GM12878 (cell line): ENCODE measurements at regions not wholly inside any gene's neighbourhood (a gene's known extent, or its start where the extent isn't known, plus 50 kb on each side); places are given as distances from the start of the nearest gene placed in this dataset.

Experiments used
- ATAC-seq: fragments of 200-7000 bp; cut with Tn5 transposase; 3 replicates; pipeline ENCODE4 v1.9.1; 2020; ENCODE audit warnings: mild to moderate bottlenecking, moderate library complexity
- BruUV-seq: library from RNA; stranded (reverse); fragments of 400-500 nt; replicated peaks from 2 replicates; lab custom pipeline; 2021; lab: Mats Ljungman, UMichigan
- CTCF ChIA-PET: fragments of 300-600 bp; sonication (Branson Sonifier 250); formaldehyde crosslinking; extraction: SDS; loops from one replicate; lab custom pipeline; 2021; ENCODE audit warnings: inconsistent platforms; lab: Yijun Ruan, JAX
- POLR2A ChIA-PET: fragments of 350-600 bp; formaldehyde crosslinking; extraction: SDS; loops from one replicate; lab custom pipeline; 2021; ENCODE audit warnings: inconsistent platforms; lab: Charles Lee
- RAD21 ChIA-PET: fragments of 300-600 bp; sonication (Branson Sonifier 250); formaldehyde crosslinking; loops from one replicate; lab custom pipeline; 2023; ENCODE audit warnings: antibody characterized with exemption; ENCODE audit not compliant: unreplicated experiment; lab: Charles Lee
- SMC1A ChIA-PET: fragments of 300-600 bp; sonication (Branson Sonifier 250); formaldehyde crosslinking; loops from one replicate; lab custom pipeline; 2023; ENCODE audit not compliant: unreplicated experiment, uncharacterized antibody; lab: Charles Lee
- DNase-seq: peaks from one replicate; pipeline ENCODE4 v3.0.0-alpha.2; 2011; ENCODE audit warnings: low read depth, low spot score
- FAIRE-seq: peaks from 3 replicates; lab custom pipeline; 2011; peaks lifted over from hg19 to GRCh38; lab: Jason Lieb, UNC
- H2AFZ ChIP-seq: 2 replicates; pipeline ENCODE4 v1.6.0; 2011; ENCODE audit warnings: low read depth, low read length, control low read depth; ENCODE audit not compliant: control insufficient read depth
- H3K27ac ChIP-seq: 2 replicates; pipeline ENCODE4 v1.5.1; 2011; ENCODE audit warnings: control low read depth; ENCODE audit not compliant: control insufficient read depth, insufficient read depth
- H3K27me3 ChIP-seq, 2 experiments: replicated peaks in 1 of 2; 2 replicates each; pipeline versions ENCODE4 v1.6.0 to v1.6.1; 2011; ENCODE audit warnings: low read length in 1 of 2; ENCODE audit not compliant: control insufficient read depth in 2 of 2, insufficient read depth in 2 of 2
- H3K36me3 ChIP-seq, 2 experiments: 2 replicates each; pipeline ENCODE4 v1.5.1; 2011; ENCODE audit warnings: low read length in 1 of 2; ENCODE audit not compliant: control insufficient read depth in 2 of 2, insufficient read depth in 2 of 2
- H3K4me1 ChIP-seq: 2 replicates; pipeline ENCODE4 v1.6.1; 2011; ENCODE audit warnings: mild to moderate bottlenecking, low read length, moderate library complexity, mixed read lengths; ENCODE audit not compliant: control insufficient read depth, insufficient read depth
- H3K4me2 ChIP-seq: 2 replicates; pipeline ENCODE4 v1.6.0; 2011; ENCODE audit warnings: control low read depth; ENCODE audit not compliant: control insufficient read depth, insufficient read depth
- H3K4me3 ChIP-seq: fragments of 200-600 bp; sonication (generic); 2 replicates; pipeline ENCODE4 v1.5.1; 2016
- H3K79me2 ChIP-seq: 2 replicates; pipeline ENCODE4 v1.6.0; 2011; ENCODE audit warnings: low read length; ENCODE audit not compliant: control insufficient read depth, insufficient read depth
- H3K9ac ChIP-seq: 2 replicates; pipeline ENCODE4 v1.8.0; 2011; ENCODE audit warnings: low read length, control low read depth, mixed read lengths; ENCODE audit not compliant: control insufficient read depth, insufficient read depth
- H3K9me3 ChIP-seq: replicated peaks from 3 replicates; pipeline ENCODE4 v1.5.1; 2011; ENCODE audit warnings: mild to moderate bottlenecking, low read length; ENCODE audit not compliant: control insufficient read depth, insufficient read depth
- H4K20me1 ChIP-seq: 2 replicates; pipeline ENCODE4 v1.6.0; 2011; ENCODE audit not compliant: control insufficient read depth, insufficient read depth
- BCL11A ChIP-seq: IDR thresholded peaks from 2 replicates; pipeline ENCODE4 v1.6.1; 2011; ENCODE audit warnings: low read depth, low read length
- BMI1 ChIP-seq: fragments of 450-650 bp; IDR thresholded peaks from 2 replicates; pipeline ENCODE4 v1.6.1; 2016; ENCODE audit warnings: mild to moderate bottlenecking, moderate library complexity, borderline replicate concordance
- EGR1 ChIP-seq, 2 experiments: IDR thresholded peaks; 1 replicate in 1 of 2; 2 replicates in 1 of 2; pipeline ENCODE4 v1.6.1; 2011 to 2012; ENCODE audit warnings: low read depth in 2 of 2, low read length in 2 of 2, borderline replicate concordance in 1 of 2, mild to moderate bottlenecking in 1 of 2, moderate library complexity in 1 of 2
- EZH2 ChIP-seq: IDR thresholded peaks from 2 replicates; pipeline ENCODE4 v1.6.1; 2012; ENCODE audit warnings: low read depth, mild to moderate bottlenecking, control low read depth, inconsistent platforms, low read length, borderline replicate concordance; ENCODE audit not compliant: control insufficient read depth
- JUNB ChIP-seq: IDR thresholded peaks from 2 replicates; pipeline ENCODE4 v1.6.1; 2016; ENCODE audit warnings: antibody characterized with exemption, mild to moderate bottlenecking
- POLR2A ChIP-seq: IDR thresholded peaks from 2 replicates; pipeline ENCODE4 v1.6.1; 2011; ENCODE audit warnings: low read depth, mild to moderate bottlenecking, low read length
- TARDBP ChIP-seq: IDR thresholded peaks from 2 replicates; pipeline ENCODE4 v1.6.1; 2016; ENCODE audit warnings: borderline replicate concordance
- ZBTB11 ChIP-seq: fragments of 450-650 bp; formaldehyde crosslinking; IDR thresholded peaks from 2 replicates; pipeline ENCODE4 v1.5.0; 2022; ENCODE audit warnings: mild to moderate bottlenecking, missing genetic modification characterization
- ZNF384 ChIP-seq: IDR thresholded peaks from 2 replicates; pipeline ENCODE4 v1.6.1; 2012; ENCODE audit warnings: low read depth, mild to moderate bottlenecking, low read length, improper control_type of control experiment, borderline replicate concordance
- WGBS: methylation state at CpG from one replicate; pipeline ENCODE4 v1.1.6; 2016; ENCODE audit warnings: low lambda C conversion rate; ENCODE audit not compliant: insufficient replicate concordance, insufficient coverage; ENCODE audit errors: missing lambda C conversion rate; 5-methylcytosine and 5-hydroxymethylcytosine counted together
- in situ Hi-C: fragments of 300-500 bp; cut with MboI; formaldehyde crosslinking; loops from 9 replicates; pipeline ENCODE4 v1.14.3; 2018; ENCODE audit warnings: mixed read lengths
- intact Hi-C: fragments of 100-400 bp; cut with micrococcal nuclease; formaldehyde crosslinking; loops from one replicate; pipeline ENCODE4 v1.14.2; 2022; ENCODE audit not compliant: unreplicated experiment

GRCh38 chr11:130631119-130631518 is 182.7 kb downstream of the ADAMTS15 start:
- no TSS peak for BruUV-seq
- H3K27ac ChIP-seq = no peak overlapping the region
- no peak for FAIRE-seq

GRCh38 chr11:130633466-130633865 is 185.0 kb downstream of the ADAMTS15 start:
- CTCF ChIA-PET = interaction anchor here (0.6 kb wide), 1 partner anchor 259 kb away, joined by 3 read pairs; no protein-coding TSS in a partner anchor
- SMC1A ChIA-PET = interaction anchor here (1.0 kb wide), 1 partner anchor 92 kb away, joined by 3 read pairs; no protein-coding TSS in a partner anchor
- H3K27me3 ChIP-seq = no peaks in the 10 kb centered on the region; a peak in 1 of 4 replicates
- DNase-seq (no peak), FAIRE-seq (no peak), ATAC-seq (no peak)
- H3K9ac ChIP-seq = no peak overlapping the region
- RAD21 ChIA-PET = no interaction called here
- 0% methylated on average over 2 of the region's 2 CpGs for WGBS
- no peaks in the 10 kb centered on the region for H3K79me2 ChIP-seq
- no peak overlapping the region for H3K27ac ChIP-seq
- no peaks in the 10 kb centered on the region for H3K4me1 ChIP-seq
- no peak overlapping the region for H2AFZ ChIP-seq
- no TSS peak for BruUV-seq
- H3K4me3 ChIP-seq = no peak overlapping the region
- H3K4me2 ChIP-seq = no peak overlapping the region
- no peaks in the 10 kb centered on the region for H4K20me1 ChIP-seq
- in situ Hi-C loops = no loop called here
- POLR2A ChIA-PET = no interaction called here
- no peaks in the 10 kb centered on the region for H3K36me3 ChIP-seq
- H3K9me3 ChIP-seq = no peaks in the 10 kb centered on the region
- intact Hi-C loops = no loop called here
- TF ChIP-seq EZH2 (no peak), ZBTB11 (CRISPR knock-in tag) (no peak), JUNB (0 out of 2 replicates have a peak, but pooled peaks have one; percentile 14)

More at GRCh38 chr11:130631119-130631518, 182.7 kb downstream of the ADAMTS15 start:
- ChIA-PET CTCF (interaction anchor here (0.9 to 1.3 kb wide), 2 partner anchors 200 to 221 kb away, joined by 3 read pairs; no protein-coding TSS in a partner anchor), SMC1A (no interaction called here), RAD21 (interaction anchor here (0.5 kb wide), 1 partner anchor 180 kb away, joined by 3 read pairs; no protein-coding TSS in a partner anchor), POLR2A (interaction anchor here (0.6 kb wide), 1 partner anchor 726 kb away, joined by 3 read pairs; no protein-coding TSS in a partner anchor)
- no peaks in the 10 kb centered on the region for H3K9me3 ChIP-seq
- H3K4me2 ChIP-seq = no peak overlapping the region
- no peaks in the 10 kb centered on the region for H3K4me1 ChIP-seq
- H4K20me1 ChIP-seq = no peaks in the 10 kb centered on the region
- no peak overlapping the region for H3K9ac ChIP-seq
- DNase-seq (no peak), ATAC-seq (peak; percentile 49; the same call in 2 of the 3 replicates)
- no peaks in the 10 kb centered on the region for H3K36me3 ChIP-seq
- intact Hi-C loops = no loop called here
- no peak overlapping the region for H3K4me3 ChIP-seq
- no peak overlapping the region for H2AFZ ChIP-seq
- H3K27me3 ChIP-seq = no peaks in the 10 kb centered on the region; a peak in 1 of 4 replicates
- in situ Hi-C loops = no loop called here
- no peaks in the 10 kb centered on the region for H3K79me2 ChIP-seq
- no peak for TF ChIP-seq BCL11A
- TF ChIP-seq BMI1 = no peak
- no peak for TF ChIP-seq POLR2A
- TF ChIP-seq EGR1 (IDR thresholded peaks at IDR 0.05; ENCODE audit: borderline replicate concordance in 1 of 2, low read depth in 2 of 2, low read length in 2 of 2) = no peak
- no peak for TF ChIP-seq ZNF384
- TF ChIP-seq TARDBP = no peak
- WGBS = 74% methylated on average over 2 of the region's 3 CpGs
